Stimulated activated CD8-positive, alpha-beta memory T cell treated with anti-CD3 and anti-CD28 coated beads, Interleukin-4, amount 100 ng/mL, for 1 hour (primary cell): ENCODE measurements at regions not wholly inside any gene's neighbourhood (a gene's known extent, or its start where the extent isn't known, plus 50 kb on each side); places are given as distances from the start of the nearest gene placed in this dataset.

Experiments
- DNase-seq, 2 donors: peaks; one replicate each; pipeline ENCODE4 v3.0.0-alpha.2; 2020; ENCODE audit warnings: low read depth in 2 of 2, low spot score in 1 of 2

GRCh38 chr18:62665188-62665587, 50.2 kb upstream of the PHLPP1 start:
- DNase-seq = no peak
